IMR-90 (cell line): ENCODE measurements at regions not wholly inside any gene's neighbourhood (a gene's known extent, or its start where the extent isn't known, plus 50 kb on each side); places are given as distances from the start of the nearest gene placed in this dataset.

Experiments
- ATAC-seq: fragments of 200-7000 bp; cut with Tn5 transposase; 2 replicates; pipeline ENCODE4 v1.9.1; 2020; ENCODE audit warnings: low read depth, mild to moderate bottlenecking, moderate library complexity
- BruUV-seq: library from RNA; stranded (reverse); fragments of 400-500 nt; replicated peaks from 2 replicates; lab custom pipeline; 2021; lab: Mats Ljungman, UMichigan
- CTCF ChIA-PET: fragments of 300-600 bp; formaldehyde crosslinking; extraction: SDS; loops from one replicate; lab custom pipeline; 2021; ENCODE audit warnings: antibody characterized with exemption; lab: Yijun Ruan, JAX
- POLR2A ChIA-PET: fragments of 300-600 bp; sonication (Branson Sonifier 250); formaldehyde crosslinking; loops from one replicate; lab custom pipeline; 2022; ENCODE audit warnings: antibody characterized with exemption; ENCODE audit not compliant: unreplicated experiment; lab: Charles Lee
- DNase-seq: peaks from one replicate; pipeline ENCODE4 v3.0.0; 2013
- H2AFZ ChIP-seq: replicated peaks from 2 replicates; pipeline ENCODE3; 2013; ENCODE audit warnings: low read length, mild to moderate bottlenecking; ENCODE audit not compliant: poor library complexity
- H2AK5ac ChIP-seq: 2 replicates; pipeline ENCODE4 v1.6.1; 2013; ENCODE audit warnings: low read depth, low read length, inconsistent platforms
- H2AK9ac ChIP-seq: replicated peaks from 2 replicates; pipeline ENCODE3; 2013; ENCODE audit warnings: mild to moderate bottlenecking, low read depth, low read length, moderate library complexity; ENCODE audit not compliant: poor library complexity
- H2BK120ac ChIP-seq: 2 replicates; pipeline ENCODE4 v1.6.1; 2013; ENCODE audit warnings: low read depth, low read length, inconsistent platforms
- H2BK15ac ChIP-seq: 3 replicates; pipeline ENCODE4 v1.6.1; 2013; ENCODE audit warnings: low read depth, low read length, inconsistent platforms
- H2BK20ac ChIP-seq: 2 replicates; pipeline ENCODE4 v1.6.1; 2013; ENCODE audit warnings: low read depth, mild to moderate bottlenecking, inconsistent platforms, low read length, moderate library complexity
- H2BK5ac ChIP-seq: 2 replicates; pipeline ENCODE4 v1.6.1; 2013; ENCODE audit warnings: mild to moderate bottlenecking, low read depth, low read length, inconsistent platforms; ENCODE audit not compliant: poor library complexity, severe bottlenecking
- H3K14ac ChIP-seq: replicated peaks from 2 replicates; pipeline ENCODE4 v1.6.1; 2013; ENCODE audit warnings: low read depth, low read length, inconsistent platforms
- H3K18ac ChIP-seq: 2 replicates; pipeline ENCODE4 v1.6.1; 2013; ENCODE audit warnings: low read depth, low read length, control low read depth
- H3K23ac ChIP-seq: 2 replicates; pipeline ENCODE4 v1.6.1; 2013; ENCODE audit warnings: low read depth, low read length, inconsistent platforms
- H3K27ac ChIP-seq: 2 replicates; pipeline ENCODE4 v1.5.1; 2013; ENCODE audit warnings: mild to moderate bottlenecking, control low read depth, low read length; ENCODE audit not compliant: insufficient read depth
- H3K27me3 ChIP-seq: 2 replicates; pipeline ENCODE4 v1.6.1; 2013; ENCODE audit warnings: low read length; ENCODE audit not compliant: control insufficient read depth, insufficient read depth
- H3K36me3 ChIP-seq: 2 replicates; pipeline ENCODE4 v1.6.1; 2013; ENCODE audit warnings: low read length, mixed read lengths; ENCODE audit not compliant: control insufficient read depth, insufficient read depth
- H3K4ac ChIP-seq: 2 replicates; pipeline ENCODE4 v1.6.1; 2013; ENCODE audit warnings: low read depth, low read length, inconsistent platforms
- H3K4me1 ChIP-seq: 2 replicates; pipeline ENCODE4 v1.6.1; 2013; ENCODE audit warnings: low read length, mixed read lengths; ENCODE audit not compliant: control insufficient read depth, insufficient read depth
- H3K4me2 ChIP-seq: 2 replicates; pipeline ENCODE4 v1.6.1; 2013; ENCODE audit warnings: low read depth, mild to moderate bottlenecking, control low read depth, low read length, moderate library complexity
- H3K4me3 ChIP-seq: 2 replicates; pipeline ENCODE4 v1.5.1; 2013; ENCODE audit warnings: low read depth, mild to moderate bottlenecking, control low read depth, low read length, moderate library complexity; ENCODE audit not compliant: insufficient read depth
- H3K56ac ChIP-seq: 2 replicates; pipeline ENCODE4 v1.6.1; 2013; ENCODE audit warnings: low read length, inconsistent platforms; ENCODE audit not compliant: insufficient read depth; ENCODE audit errors: extremely low read depth
- H3K79me1 ChIP-seq, 2 experiments: 2 replicates each; pipeline ENCODE4 v1.6.1; 2013; ENCODE audit warnings: low read length in 2 of 2, inconsistent platforms in 1 of 2, low read depth in 1 of 2
- H3K9ac ChIP-seq: 2 replicates; pipeline ENCODE4 v1.6.1; 2013; ENCODE audit warnings: low read depth, low read length, control low read depth
- H3K9me1 ChIP-seq: 2 replicates; pipeline ENCODE4 v1.6.1; 2013; ENCODE audit warnings: low read length, inconsistent platforms; ENCODE audit not compliant: insufficient read depth
- H3K9me3 ChIP-seq: 2 replicates; pipeline ENCODE4 v1.6.1; 2013; ENCODE audit warnings: low read length; ENCODE audit not compliant: control insufficient read depth, insufficient read depth
- H4K20me1 ChIP-seq: 2 replicates; pipeline ENCODE4 v1.6.1; 2013; ENCODE audit warnings: low read length, inconsistent platforms; ENCODE audit not compliant: insufficient read depth
- H4K5ac ChIP-seq: 2 replicates; pipeline ENCODE4 v1.6.1; 2013; ENCODE audit warnings: mild to moderate bottlenecking, low read depth, low read length, control low read depth
- H4K8ac ChIP-seq, 2 experiments: 2 replicates each; pipeline ENCODE4 v1.6.1; 2013; ENCODE audit warnings: low read depth in 2 of 2, low read length in 2 of 2, control low read depth in 1 of 2, inconsistent platforms in 1 of 2
- H4K91ac ChIP-seq: 2 replicates; pipeline ENCODE4 v1.6.1; 2013; ENCODE audit warnings: low read depth, low read length, inconsistent platforms; ENCODE audit not compliant: insufficient read depth
- CEBPB ChIP-seq: IDR thresholded peaks from 2 replicates; pipeline ENCODE4 v1.6.1; 2012; ENCODE audit warnings: low read depth, low read length, improper control_type of control experiment
- CHD1 ChIP-seq: IDR thresholded peaks from 2 replicates; pipeline ENCODE4 v1.6.1; 2012; ENCODE audit warnings: low read depth, low read length, improper control_type of control experiment
- ELK1 ChIP-seq: fragments of 150-350 bp; IDR thresholded peaks from 2 replicates; pipeline ENCODE4 v1.6.1; 2016; ENCODE audit warnings: low read depth, mild to moderate bottlenecking, low read length, moderate library complexity, borderline replicate concordance
- FOS ChIP-seq: fragments of 150-350 bp; IDR thresholded peaks from 2 replicates; pipeline ENCODE4 v1.6.1; 2016; ENCODE audit warnings: low read depth, low read length
- MAFK ChIP-seq: IDR thresholded peaks from 2 replicates; pipeline ENCODE4 v1.6.1; 2012; ENCODE audit warnings: low read depth, low read length, improper control_type of control experiment
- MAZ ChIP-seq: IDR thresholded peaks from 2 replicates; pipeline ENCODE4 v1.6.1; 2012; ENCODE audit warnings: low read depth, mild to moderate bottlenecking, low read length, improper control_type of control experiment, moderate library complexity, borderline replicate concordance
- MXI1 ChIP-seq: IDR thresholded peaks from 2 replicates; pipeline ENCODE4 v1.6.1; 2012; ENCODE audit warnings: low read depth, mild to moderate bottlenecking, low read length, moderate library complexity, borderline replicate concordance
- NFE2L2 ChIP-seq: fragments of 150-350 bp; IDR thresholded peaks from 2 replicates; pipeline ENCODE4 v1.6.1; 2016; ENCODE audit warnings: low read depth, mild to moderate bottlenecking, low read length
- POLR2A ChIP-seq: IDR thresholded peaks from 2 replicates; pipeline ENCODE4 v1.6.1; 2012; ENCODE audit warnings: mild to moderate bottlenecking, low read depth, low read length
- RAD21 ChIP-seq: IDR thresholded peaks from 2 replicates; pipeline ENCODE4 v1.6.1; 2012; ENCODE audit warnings: low read length, improper control_type of control experiment
- RCOR1 ChIP-seq: IDR thresholded peaks from 2 replicates; pipeline ENCODE4 v1.6.1; 2012; ENCODE audit warnings: mild to moderate bottlenecking, low read length, improper control_type of control experiment; ENCODE audit not compliant: insufficient replicate concordance
- RFX5 ChIP-seq: IDR thresholded peaks from 2 replicates; pipeline ENCODE4 v1.8.0; 2012; ENCODE audit warnings: low read depth, mild to moderate bottlenecking, low read length, moderate library complexity
- SMC3 ChIP-seq: fragments of 150-350 bp; IDR thresholded peaks from 2 replicates; pipeline ENCODE4 v1.6.1; 2016; ENCODE audit warnings: low read depth, mild to moderate bottlenecking, antibody characterized with exemption, low read length, moderate library complexity
- WGBS, 2 experiments: methylation state at CpG; one replicate each; pipeline versions ENCODE4 v1.1.5 to v1.1.7; 2013; ENCODE audit warnings: missing lambda C conversion rate in 2 of 2; ENCODE audit not compliant: insufficient read length in 1 of 2; ENCODE audit errors: extremely low coverage in 2 of 2; 5-methylcytosine and 5-hydroxymethylcytosine counted together
- dilution Hi-C: fragments of 300-500 bp; cut with HindIII; formaldehyde crosslinking; loops from one replicate; pipeline ENCODE4 v1.14.3; 2018; ENCODE audit warnings: low sequenced_read_pairs; ENCODE audit not compliant: unreplicated experiment
- in situ Hi-C: fragments of 300-500 bp; cut with MboI; formaldehyde crosslinking; loops from 3 replicates; pipeline ENCODE4 v1.14.3; 2019; ENCODE audit warnings: low sequenced_read_pairs, inconsistent platforms, mixed read lengths
- intact Hi-C: fragments of 100-400 bp; cut with micrococcal nuclease; formaldehyde crosslinking; loops from 2 replicates; pipeline ENCODE4 v1.10.0; 2022

DNA sequence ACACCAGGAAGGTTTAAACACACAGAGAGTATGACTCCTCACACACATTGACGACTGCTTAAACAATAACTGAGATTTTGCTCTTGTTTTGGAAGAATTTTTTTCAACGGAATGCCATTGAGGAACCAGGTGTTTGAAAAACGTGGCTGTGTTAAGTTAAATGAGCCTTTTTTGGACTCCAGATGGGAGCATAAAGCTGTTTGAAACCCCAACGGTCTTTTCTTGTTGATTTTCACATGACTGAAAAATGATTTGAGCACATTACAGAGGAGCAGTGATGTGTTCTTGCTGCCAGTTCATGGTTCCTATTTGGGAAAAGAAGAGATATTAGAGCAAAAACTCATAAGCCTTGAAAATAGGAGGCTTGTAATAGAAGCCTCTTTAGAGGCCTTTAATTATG, 97.8 kb upstream of the SELENOK start:
- WGBS, 2 experiments, result 0% methylated on average over 1 of the region's 4 CpGs; no CpG with 5 or more reads in 1 of the 2 experiments
- Histone ChIP-seq H3K27me3 (no peaks in the 10 kb centered on the region), H3K18ac (no peak overlapping the region), H2BK5ac (no peak overlapping the region), H3K4me2 (no peak overlapping the region), H3K9ac (no peak overlapping the region), H2BK15ac (no peak overlapping the region), H3K79me1 (no peaks in the 10 kb centered on the region), H2BK120ac (no peak overlapping the region), H4K8ac (no peak overlapping the region), H3K4me3 (no peak overlapping the region), H3K27ac (no peak overlapping the region), H4K91ac (no peak overlapping the region), H3K36me3 (no peaks in the 10 kb centered on the region), H2AK5ac (no peak overlapping the region), H3K9me3 (peaks cover under 1% of the 10 kb centered on the region; the same call in 1 of the 2 replicates), H3K56ac (no peak overlapping the region), H2AFZ (no peak overlapping the region), H3K4ac (no peak overlapping the region), H2AK9ac (no peak overlapping the region), H4K20me1 (no peaks in the 10 kb centered on the region), H3K23ac (no peak overlapping the region), H3K9me1 (no peaks in the 10 kb centered on the region), H4K5ac (no peak overlapping the region), H2BK20ac (no peak overlapping the region), H3K4me1 (no peaks in the 10 kb centered on the region), H3K14ac (no peak overlapping the region)
- no peak for TF ChIP-seq SMC3
- TF ChIP-seq MAFK, result no peak
- TF ChIP-seq RAD21, result no peak
- no peak for TF ChIP-seq FOS
- TF ChIP-seq RFX5, result no peak
- TF ChIP-seq RCOR1, result no peak
- TF ChIP-seq POLR2A, result no peak
- no peak for TF ChIP-seq ELK1
- no peak for TF ChIP-seq MAZ
- TF ChIP-seq NFE2L2, result no peak
- no peak for TF ChIP-seq CEBPB
- TF ChIP-seq CHD1, result no peak
- TF ChIP-seq MXI1, result no peak
- no peak for ATAC-seq
- ChIA-PET CTCF (no interaction called here), POLR2A (no interaction called here)
- intact Hi-C loops (no loop called here), in situ Hi-C loops (no loop called here), dilution Hi-C loops (no loop called here)
- no peak for DNase-seq
- no TSS peak for BruUV-seq
